ENCODE measurements at regions not wholly inside any gene's neighbourhood (a gene's known extent, or its start where the extent isn't known, plus 50 kb on each side); places are given as distances from the start of the nearest gene placed in this dataset.

DNA sequence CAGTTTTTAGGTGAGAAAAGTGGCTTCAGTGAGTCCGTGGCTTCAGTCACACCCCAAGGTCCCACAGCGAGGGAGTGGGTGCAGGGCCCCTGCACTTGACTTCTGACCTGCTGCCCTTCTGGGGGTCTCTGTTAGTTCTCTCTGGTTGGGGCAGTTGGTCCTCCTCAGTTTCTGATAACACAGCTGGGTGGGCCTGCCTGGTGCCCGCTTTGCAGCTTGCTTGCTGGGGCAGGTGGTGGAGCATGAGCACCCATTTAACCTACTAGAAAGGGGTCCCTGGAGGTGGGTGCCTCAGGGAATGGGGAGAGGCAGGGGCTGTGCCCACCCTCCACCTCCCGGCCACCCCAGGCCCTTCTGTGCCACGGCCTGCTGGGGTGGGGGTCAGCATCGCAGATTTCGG, 83.2 kb downstream of the ASB1 start:
- TF ChIP-seq EZH2 (IDR thresholded peaks at IDR 0.05; ENCODE audit: low read length, missing control alignments) (no peak), CTCF (conservative IDR thresholded peaks at IDR 0.05 in 1 of 2, IDR thresholded peaks at IDR 0.05 in 1 of 2; ENCODE audit: low read depth in 1 of 2, low read length in 2 of 2) (no peak)

All from fibroblast of lung (primary cell).